HCT116 (cell line): ENCODE measurements at regions not wholly inside any gene's neighbourhood (a gene's known extent, or its start where the extent isn't known, plus 50 kb on each side); places are given as distances from the start of the nearest gene placed in this dataset.

Source experiments
- ATAC-seq: fragments of 200-7000 bp; cut with Tn5 transposase; 2 replicates; pipeline ENCODE4 v1.9.1; 2020; ENCODE audit warnings: mild to moderate bottlenecking, moderate library complexity
- BruUV-seq: library from RNA; stranded (reverse); fragments of 400-500 nt; replicated peaks from 2 replicates; lab custom pipeline; 2021; lab: Mats Ljungman, UMichigan
- CTCF ChIA-PET: fragments of 300-600 bp; sonication (Branson Sonifier 250); formaldehyde crosslinking; loops from one replicate; lab custom pipeline; 2021; ENCODE audit warnings: antibody characterized with exemption; lab: Charles Lee
- POLR2A ChIA-PET: fragments of 300-600, 350-600 bp; sonication (Branson Sonifier 250); formaldehyde crosslinking; loops from one replicate; lab custom pipeline; 2021; ENCODE audit warnings: antibody characterized with exemption; lab: Charles Lee
- RAD21 ChIA-PET, 2 experiments: fragments of 300-600 bp; sonication (Branson Sonifier 250); formaldehyde crosslinking; loops; one replicate each; lab custom pipeline; 2023; ENCODE audit warnings: low total read pairs in 2 of 2; ENCODE audit not compliant: uncharacterized antibody in 2 of 2, unreplicated experiment in 2 of 2, low non-redundant PET in 1 of 2; lab: Charles Lee
- DNase-seq: peaks from one replicate; pipeline ENCODE4 v3.0.0-alpha.2; 2010; ENCODE audit warnings: low read depth, low spot score
- H2AFZ ChIP-seq: fragments of 200-600 bp; shearing (Covaris generic), sonication (generic); 2 replicates; pipeline ENCODE4 v1.6.1; 2017; ENCODE audit warnings: low read depth, mixed run types, mixed read lengths, antibody characterized with exemption, low read length; ENCODE audit not compliant: poor library complexity, severe bottlenecking
- H3K27ac ChIP-seq: 2 replicates; pipeline ENCODE4 v1.5.1; 2012; ENCODE audit warnings: low read depth, low read length
- H3K27me3 ChIP-seq: fragments of 200-600 bp; sonication (generic); 2 replicates; pipeline ENCODE4 v1.6.1; 2016; ENCODE audit warnings: mixed run types, low read length, mixed read lengths; ENCODE audit not compliant: insufficient read depth
- H3K36me3 ChIP-seq, 2 experiments: fragments of 200-500 bp in 1 of 2; fragments of 200-600 bp in 1 of 2; sonication (Bioruptor generic) in 1 of 2; sonication (generic) in 1 of 2; 2 replicates each; pipeline versions ENCODE4 v1.5.1 to v1.6.1; 2014 to 2016; ENCODE audit warnings: low read length in 2 of 2, inconsistent platforms in 1 of 2, mixed read lengths in 1 of 2, mixed run types in 1 of 2; ENCODE audit not compliant: insufficient read depth in 2 of 2, control insufficient read depth in 1 of 2
- H3K4me1 ChIP-seq, 2 experiments: fragments of 200-600 bp in 1 of 2; sonication (generic) in 1 of 2; 2 replicates each; pipeline versions ENCODE4 v1.5.1 to v1.6.1; 2012 to 2017; ENCODE audit warnings: low read length in 2 of 2, inconsistent platforms in 1 of 2, mild to moderate bottlenecking in 1 of 2, mixed read lengths in 1 of 2, mixed run types in 1 of 2, moderate library complexity in 1 of 2; ENCODE audit not compliant: insufficient read depth in 2 of 2, control insufficient read depth in 1 of 2
- H3K4me2 ChIP-seq: fragments of 200-600 bp; sonication (generic); 2 replicates; pipeline ENCODE4 v1.6.1; 2017; ENCODE audit warnings: mixed run types, low read length, mixed read lengths
- H3K4me3 ChIP-seq, 2 experiments: fragments of 200-600 bp in 1 of 2; sonication (generic) in 1 of 2; replicated peaks in 1 of 2; 2 replicates each; pipeline ENCODE4 v1.5.1; 2011 to 2016; ENCODE audit warnings: low read length in 2 of 2, control low read depth in 1 of 2, low read depth in 1 of 2, mild to moderate bottlenecking in 1 of 2, mixed read lengths in 1 of 2, mixed run types in 1 of 2
- H3K79me2 ChIP-seq: fragments of 200-600 bp; sonication (generic); 2 replicates; pipeline ENCODE4 v1.6.1; 2017; ENCODE audit warnings: mild to moderate bottlenecking, mixed run types, low read length, moderate library complexity, mixed read lengths; ENCODE audit not compliant: insufficient read depth
- H3K9ac ChIP-seq: fragments of 200-600 bp; sonication (generic); 2 replicates; pipeline ENCODE4 v1.6.1; 2016; ENCODE audit warnings: low read length, mixed read lengths
- H3K9me2 ChIP-seq: fragments of 200-600 bp; sonication (generic), shearing (Covaris generic); 2 replicates; pipeline ENCODE4 v1.6.1; 2017; ENCODE audit warnings: mixed run types, mild to moderate bottlenecking, moderate library complexity; ENCODE audit not compliant: insufficient read depth
- H3K9me3 ChIP-seq, 2 experiments: fragments of 200-500 bp in 1 of 2; fragments of 200-600 bp in 1 of 2; sonication (Bioruptor generic) in 1 of 2; sonication (generic) in 1 of 2; 2 replicates each; pipeline ENCODE4 v1.6.1; 2014 to 2017; ENCODE audit warnings: low read length in 2 of 2, mixed read lengths in 2 of 2, inconsistent platforms in 1 of 2, low read depth in 1 of 2, mild to moderate bottlenecking in 1 of 2, mixed run types in 1 of 2, moderate library complexity in 1 of 2; ENCODE audit not compliant: control insufficient read depth in 1 of 2, insufficient read depth in 1 of 2
- H4K20me1 ChIP-seq: fragments of 200-600 bp; sonication (generic), shearing (Covaris generic); 2 replicates; pipeline ENCODE4 v1.6.1; 2017; ENCODE audit warnings: mixed run types, mild to moderate bottlenecking, moderate library complexity; ENCODE audit not compliant: insufficient read depth
- ATF3 ChIP-seq: IDR thresholded peaks from 2 replicates; pipeline ENCODE4 v1.6.1; 2012
- CBX3 ChIP-seq: IDR thresholded peaks from 2 replicates; pipeline ENCODE4 v1.6.1; 2012; ENCODE audit warnings: low read depth
- EGR1 ChIP-seq: IDR thresholded peaks from 2 replicates; pipeline ENCODE4 v1.6.1; 2012; ENCODE audit warnings: low read depth
- ELF1 ChIP-seq: IDR thresholded peaks from 2 replicates; pipeline ENCODE4 v1.6.1; 2012; ENCODE audit warnings: low read depth, borderline replicate concordance
- EZH2 ChIP-seq: fragments of 200-600 bp; sonication (generic); IDR thresholded peaks from 2 replicates; pipeline ENCODE4 v1.6.1; 2017; ENCODE audit warnings: antibody characterized with exemption, mixed run types
- EZH2phosphoT487 ChIP-seq: fragments of 200-600 bp; IDR thresholded peaks from 2 replicates; pipeline ENCODE4 v1.6.1; 2018; ENCODE audit warnings: antibody characterized with exemption, borderline replicate concordance
- FOSL1 ChIP-seq: IDR thresholded peaks from 2 replicates; pipeline ENCODE4 v1.6.1; 2012; ENCODE audit warnings: low read depth
- MAX ChIP-seq: IDR thresholded peaks from 2 replicates; pipeline ENCODE4 v1.6.1; 2012
- POLR2AphosphoS5 ChIP-seq: IDR thresholded peaks from 2 replicates; pipeline ENCODE4 v1.6.1; 2011; ENCODE audit warnings: mild to moderate bottlenecking, low read depth, low read length, moderate library complexity
- RAD21 ChIP-seq: IDR thresholded peaks from 2 replicates; pipeline ENCODE4 v1.6.1; 2012; ENCODE audit warnings: low read depth, mild to moderate bottlenecking
- SIN3A ChIP-seq: IDR thresholded peaks from 2 replicates; pipeline ENCODE4 v1.6.1; 2012; ENCODE audit warnings: low read depth
- SRF ChIP-seq: IDR thresholded peaks from 2 replicates; pipeline ENCODE4 v1.6.1; 2012; ENCODE audit warnings: low read depth
- TCF7L2 ChIP-seq: IDR thresholded peaks from 2 replicates; pipeline ENCODE4 v1.7.0; 2011; ENCODE audit warnings: borderline replicate concordance, inconsistent platforms; ENCODE audit not compliant: insufficient read depth, insufficient read length; ENCODE audit errors: extremely low read depth
- YY1 ChIP-seq: IDR thresholded peaks from 2 replicates; pipeline ENCODE4 v1.6.1; 2011; ENCODE audit warnings: low read length, low read depth, moderate library complexity, mild to moderate bottlenecking; ENCODE audit not compliant: insufficient replicate concordance; ENCODE audit errors: extremely low read depth
- ZFX ChIP-seq: fragments of 450-650 bp; IDR thresholded peaks from 2 replicates; pipeline ENCODE4 v1.6.1; 2017
- intact Hi-C: fragments of 100-400 bp; cut with micrococcal nuclease; formaldehyde crosslinking; loops from 2 replicates; pipeline ENCODE4 v1.10.0; 2022

- no peaks in the 10 kb centered on the region for H3K79me2 ChIP-seq
- DNase-seq (no peak), ATAC-seq (no peak)
- intact Hi-C loops, result no loop called here
- H3K9me3 ChIP-seq, result no peaks in the 10 kb centered on the region
- no peak overlapping the region for H3K27ac ChIP-seq
- H2AFZ ChIP-seq, result no peak overlapping the region
- POLR2A ChIA-PET, result no interaction called here
- H3K36me3 ChIP-seq, result no peaks in the 10 kb centered on the region
- H3K4me2 ChIP-seq, result no peak overlapping the region
- RAD21 ChIA-PET, result no interaction called here
- no peaks in the 10 kb centered on the region for H3K9me2 ChIP-seq
- H3K4me1 ChIP-seq, result peaks cover 0 to under 1% of the 10 kb centered on the region in 2 experiments; a peak in 1 of 4 replicates
- BruUV-seq, result no TSS peak
- H3K27me3 ChIP-seq, result no peaks in the 10 kb centered on the region
- CTCF ChIA-PET, result no interaction called here
- H4K20me1 ChIP-seq, result no peaks in the 10 kb centered on the region
- H3K4me3 ChIP-seq, result no peak overlapping the region
- no peak overlapping the region for H3K9ac ChIP-seq
- no peak for TF ChIP-seq ZFX
- no peak for TF ChIP-seq ELF1
- no peak for TF ChIP-seq EGR1
- no peak for TF ChIP-seq RAD21
- no peak for TF ChIP-seq YY1
- TF ChIP-seq EZH2phosphoT487, result no peak
- TF ChIP-seq SRF, result no peak
- TF ChIP-seq TCF7L2, result no peak
- TF ChIP-seq EZH2, result no peak
- TF ChIP-seq FOSL1, result no peak
- no peak for TF ChIP-seq SIN3A
- TF ChIP-seq POLR2AphosphoS5, result no peak
- no peak for TF ChIP-seq ATF3
- TF ChIP-seq CBX3, result no peak
- no peak for TF ChIP-seq MAX
Measured at GRCh38 chr4:169885893-169886292, 128.1 kb upstream of the HPF1 start.
